H1 (cell line): ENCODE measurements at regions not wholly inside any gene's neighbourhood (a gene's known extent, or its start where the extent isn't known, plus 50 kb on each side); places are given as distances from the start of the nearest gene placed in this dataset.

Experiments
- CTCF ChIA-PET: fragments of 300-600 bp; sonication (Branson Sonifier 250); formaldehyde crosslinking; loops from one replicate; lab custom pipeline; 2021; ENCODE audit not compliant: partially characterized antibody; lab: Charles Lee
- POLR2A ChIA-PET: fragments of 300-600 bp; sonication (Branson Sonifier 250); formaldehyde crosslinking; loops from one replicate; lab custom pipeline; 2021; ENCODE audit warnings: inconsistent platforms; ENCODE audit not compliant: partially characterized antibody; lab: Charles Lee
- DNase-seq, 2 experiments: peaks; one replicate each; pipeline versions ENCODE4 v3.0.0 to v3.0.0-alpha.2; 2010 to 2022; ENCODE audit warnings: low spot score in 2 of 2, low read depth in 1 of 2, mixed read lengths in 1 of 2
- FAIRE-seq: peaks from 2 replicates; lab custom pipeline; 2011; peaks lifted over from hg19 to GRCh38; lab: Jason Lieb, UNC
- H2AFZ ChIP-seq: 2 replicates; pipeline ENCODE4 v1.8.1; 2012; ENCODE audit warnings: low read length, inconsistent platforms
- H2AK5ac ChIP-seq: 2 replicates; pipeline ENCODE4 v1.6.1; 2013; ENCODE audit warnings: low read depth, low read length
- H2BK120ac ChIP-seq: replicated peaks from 2 replicates; pipeline ENCODE3; 2013; ENCODE audit warnings: low read depth, low read length, inconsistent platforms
- H2BK12ac ChIP-seq: 2 replicates; pipeline ENCODE4 v1.6.1; 2013; ENCODE audit warnings: low read depth, low read length
- H2BK15ac ChIP-seq: 2 replicates; pipeline ENCODE4 v1.6.1; 2013; ENCODE audit warnings: low read length
- H2BK20ac ChIP-seq: 2 replicates; pipeline ENCODE4 v1.6.1; 2013; ENCODE audit warnings: low read length
- H2BK5ac ChIP-seq: 2 replicates; pipeline ENCODE4 v1.6.1; 2013; ENCODE audit warnings: low read depth, low read length
- H3K14ac ChIP-seq: 2 replicates; pipeline ENCODE4 v1.6.1; 2013; ENCODE audit warnings: inconsistent platforms; ENCODE audit not compliant: insufficient read length
- H3K18ac ChIP-seq: 2 replicates; pipeline ENCODE4 v1.6.1; 2013; ENCODE audit warnings: low read length; ENCODE audit errors: extremely low read depth
- H3K23ac ChIP-seq: 2 replicates; pipeline ENCODE4 v1.6.1; 2013; ENCODE audit warnings: inconsistent platforms; ENCODE audit not compliant: insufficient read length
- H3K23me2 ChIP-seq: 2 replicates; pipeline ENCODE4 v1.6.1; 2013; ENCODE audit warnings: low read depth, low read length
- H3K27ac ChIP-seq: 2 replicates; pipeline ENCODE4 v1.6.1; 2011; ENCODE audit warnings: low read depth, low read length, inconsistent platforms
- H3K27me3 ChIP-seq, 4 experiments: replicated peaks in 1 of 4; 1 replicate in 1 of 4; 2 replicates in 3 of 4; pipeline versions ENCODE4 v1.6.1 to v1.8.1; 2011 to 2013; ENCODE audit warnings: low read length in 3 of 4, mild to moderate bottlenecking in 3 of 4, inconsistent platforms in 2 of 4, mixed read lengths in 2 of 4, moderate library complexity in 1 of 4; ENCODE audit not compliant: control insufficient read depth in 3 of 4, insufficient read depth in 3 of 4; ENCODE audit errors: extremely low read depth in 1 of 4
- H3K36me3 ChIP-seq, 4 experiments: 2 replicates each; pipeline versions ENCODE4 v1.6.1 to v1.8.1; 2011 to 2013; ENCODE audit warnings: mild to moderate bottlenecking in 4 of 4, low read length in 3 of 4, moderate library complexity in 2 of 4, control low read depth in 1 of 4, inconsistent platforms in 1 of 4; ENCODE audit not compliant: insufficient read depth in 4 of 4, control insufficient read depth in 2 of 4
- H3K4ac ChIP-seq: replicated peaks from 2 replicates; pipeline ENCODE3; 2013; ENCODE audit warnings: low read length, low read depth, mixed read lengths, inconsistent platforms; ENCODE audit not compliant: insufficient read length
- H3K4me1 ChIP-seq, 4 experiments: replicated peaks in 1 of 4; 1 replicate in 1 of 4; 2 replicates in 3 of 4; pipeline versions ENCODE4 v1.6.1 to v1.8.1; 2011 to 2013; ENCODE audit warnings: low read length in 3 of 4, inconsistent platforms in 2 of 4, mixed read lengths in 1 of 4; ENCODE audit not compliant: insufficient read depth in 4 of 4, control insufficient read depth in 3 of 4
- H3K4me2 ChIP-seq, 2 experiments: 2 replicates each; pipeline versions ENCODE4 v1.6.1 to v1.8.1; 2011 to 2013; ENCODE audit warnings: low read depth in 2 of 2, low read length in 2 of 2, control low read depth in 1 of 2, inconsistent platforms in 1 of 2, mild to moderate bottlenecking in 1 of 2; ENCODE audit not compliant: insufficient read depth in 1 of 2
- H3K4me3 ChIP-seq, 4 experiments: fragments of 200-600, 300-600 bp in 1 of 4; sonication (generic), shearing (Covaris generic), sonication (Bioruptor Twin) in 1 of 4; 2 replicates each; pipeline versions ENCODE4 v1.5.1 to v1.8.1; 2011 to 2016; ENCODE audit warnings: low read length in 4 of 4, low read depth in 3 of 4, control low read depth in 2 of 4, inconsistent platforms in 2 of 4, mild to moderate bottlenecking in 2 of 4, mixed read lengths in 1 of 4, moderate library complexity in 1 of 4; ENCODE audit not compliant: insufficient read depth in 2 of 4; ENCODE audit errors: extremely low read depth in 1 of 4
- H3K56ac ChIP-seq: replicated peaks from 2 replicates; pipeline ENCODE3; 2013; ENCODE audit warnings: low read depth, mild to moderate bottlenecking, mixed read lengths, low read length, inconsistent platforms; ENCODE audit not compliant: insufficient read length
- H3K79me1 ChIP-seq: 2 replicates; pipeline ENCODE4 v1.6.1; 2013; ENCODE audit warnings: low read depth, low read length, control low read depth
- H3K79me2 ChIP-seq, 2 experiments: 2 replicates each; pipeline versions ENCODE4 v1.6.1 to v1.8.1; 2012 to 2013; ENCODE audit warnings: low read length in 2 of 2, mild to moderate bottlenecking in 2 of 2, inconsistent platforms in 1 of 2; ENCODE audit not compliant: insufficient read depth in 2 of 2, control insufficient read depth in 1 of 2
- H3K9ac ChIP-seq, 4 experiments: replicated peaks in 1 of 4; 1 replicate in 1 of 4; 2 replicates in 3 of 4; pipeline versions ENCODE4 v1.6.1 to v1.8.1; 2011 to 2013; ENCODE audit warnings: low read depth in 3 of 4, low read length in 3 of 4, control low read depth in 2 of 4, mild to moderate bottlenecking in 2 of 4, moderate library complexity in 2 of 4, inconsistent platforms in 1 of 4; ENCODE audit errors: extremely low read depth in 1 of 4
- H3K9me3 ChIP-seq, 2 experiments: 2 replicates each; pipeline versions ENCODE4 v1.6.1 to v1.8.1; 2012 to 2013; ENCODE audit warnings: mild to moderate bottlenecking in 2 of 2, moderate library complexity in 2 of 2, control low read depth in 1 of 2, inconsistent platforms in 1 of 2, low read depth in 1 of 2, low read length in 1 of 2, mixed read lengths in 1 of 2; ENCODE audit not compliant: insufficient read depth in 2 of 2
- H4K20me1 ChIP-seq, 2 experiments: replicated peaks in 1 of 2; 2 replicates each; pipeline versions ENCODE3 to v1.8.1; 2011 to 2013; ENCODE audit warnings: inconsistent platforms in 2 of 2, low read length in 2 of 2, mild to moderate bottlenecking in 1 of 2; ENCODE audit not compliant: insufficient read depth in 2 of 2, control insufficient read depth in 1 of 2
- H4K5ac ChIP-seq: 2 replicates; pipeline ENCODE4 v1.6.1; 2013; ENCODE audit warnings: low read length, low read depth, mixed read lengths, inconsistent platforms; ENCODE audit not compliant: insufficient read length
- H4K8ac ChIP-seq: 2 replicates; pipeline ENCODE4 v1.8.0; 2013; ENCODE audit warnings: mild to moderate bottlenecking, moderate library complexity, low read length, inconsistent platforms; ENCODE audit not compliant: insufficient read depth; ENCODE audit errors: extremely low read depth
- H4K91ac ChIP-seq: replicated peaks from 2 replicates; pipeline ENCODE3; 2013; ENCODE audit warnings: low read length, mixed read lengths, inconsistent platforms; ENCODE audit not compliant: insufficient read length
- CHD2 ChIP-seq: IDR thresholded peaks from 2 replicates; pipeline ENCODE4 v1.6.1; 2012; ENCODE audit warnings: low read length, improper control_type of control experiment
- POU5F1 ChIP-seq: IDR thresholded peaks from 2 replicates; pipeline ENCODE4 v1.6.1; 2011; ENCODE audit warnings: low read depth, mild to moderate bottlenecking, low read length, moderate library complexity
- SAP30 ChIP-seq: fragments of 300-600 bp; sonication (generic); IDR thresholded peaks from 2 replicates; pipeline ENCODE4 v1.7.1; 2012; ENCODE audit warnings: low read length, moderate library complexity, mild to moderate bottlenecking, inconsistent platforms; ENCODE audit not compliant: insufficient read depth, insufficient replicate concordance
- SIX5 ChIP-seq: IDR thresholded peaks from 2 replicates; pipeline ENCODE4 v1.6.1; 2011; ENCODE audit warnings: mild to moderate bottlenecking, low read depth, low read length
- SP2 ChIP-seq: IDR thresholded peaks from 2 replicates; pipeline ENCODE4 v1.6.1; 2012; ENCODE audit warnings: mild to moderate bottlenecking, low read length, inconsistent platforms
- ZNF274 ChIP-seq: IDR thresholded peaks from 2 replicates; pipeline ENCODE4 v1.7.0; 2012; ENCODE audit warnings: low read length, borderline replicate concordance; ENCODE audit errors: extremely low read depth
- WGBS, 2 experiments: shearing (Covaris generic) in 1 of 2; methylation state at CpG; one replicate each; pipeline versions ENCODE4 v1.1.6 to v1.1.7; 2013 to 2015; ENCODE audit warnings: low lambda C conversion rate in 2 of 2, mixed read lengths in 2 of 2, inconsistent platforms in 1 of 2, low coverage in 1 of 2, missing lambda C conversion rate in 1 of 2; ENCODE audit not compliant: insufficient replicate concordance in 2 of 2, insufficient coverage in 1 of 2, insufficient read length in 1 of 2; ENCODE audit errors: extremely low coverage in 1 of 2, missing lambda C conversion rate in 1 of 2; 5-methylcytosine and 5-hydroxymethylcytosine counted together
- TF ChIP-seq, protein P1 (sequence below), 3 experiments: IDR thresholded peaks; 1 replicate in 2 of 3; 2 replicates in 1 of 3; pipeline versions ENCODE4 v1.5.1 to v1.6.1; 2011; ENCODE audit warnings: low read length in 3 of 3, mild to moderate bottlenecking in 3 of 3, inconsistent platforms in 2 of 3, low read depth in 1 of 3, moderate library complexity in 1 of 3; ENCODE audit not compliant: insufficient read depth in 1 of 3; ENCODE audit errors: control extremely low read depth in 1 of 3

DNA sequence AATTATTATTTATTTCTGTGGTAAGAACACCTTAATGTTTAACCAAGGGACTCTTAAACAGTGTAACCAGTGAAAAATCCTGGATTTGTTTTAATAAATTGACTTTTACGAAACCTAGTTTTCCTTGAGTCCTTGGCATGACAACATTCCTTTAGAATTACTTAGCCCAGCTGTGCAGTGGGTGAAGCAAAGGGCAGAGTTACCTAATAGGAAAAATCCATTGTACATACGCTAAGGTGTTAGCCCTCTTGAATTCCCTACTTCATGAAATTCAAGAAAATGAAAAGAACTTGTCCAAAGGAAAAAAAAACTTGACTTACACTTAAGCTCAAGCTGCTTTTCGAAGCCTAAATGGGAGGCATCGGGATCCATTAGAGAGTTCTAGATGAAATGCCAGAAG is 852.0 kb upstream of the ADAMTS5 start:
- FAIRE-seq (no peak), DNase-seq (no peak)
- H4K20me1 ChIP-seq = no peaks in the 10 kb centered on the region
- H3K79me2 ChIP-seq = no peaks in the 10 kb centered on the region
- no peak overlapping the region for H2BK15ac ChIP-seq
- WGBS, 2 experiments = 93% methylated on average over 4 of the region's 4 CpGs; no CpG with 5 or more reads in 1 of the 2 experiments
- no peak overlapping the region for H3K56ac ChIP-seq
- H3K14ac ChIP-seq = no peak overlapping the region
- no peaks in the 10 kb centered on the region for H3K27me3 ChIP-seq
- H2AK5ac ChIP-seq = no peak overlapping the region
- no peak overlapping the region for H3K4me2 ChIP-seq
- no peak overlapping the region for H4K8ac ChIP-seq
- H2AFZ ChIP-seq = no peak overlapping the region
- H4K5ac ChIP-seq = no peak overlapping the region
- no peaks in the 10 kb centered on the region for H3K79me1 ChIP-seq
- H3K9me3 ChIP-seq = no peaks in the 10 kb centered on the region
- no peak overlapping the region for H3K18ac ChIP-seq
- no peak overlapping the region for H2BK120ac ChIP-seq
- no peak overlapping the region for H3K23ac ChIP-seq
- no peak overlapping the region for H2BK20ac ChIP-seq
- no peak overlapping the region for H3K27ac ChIP-seq
- H3K9ac ChIP-seq = no peak overlapping the region
- CTCF ChIA-PET = no interaction called here
- H2BK12ac ChIP-seq = no peak overlapping the region
- no peaks in the 10 kb centered on the region for H3K4me1 ChIP-seq
- POLR2A ChIA-PET = no interaction called here
- no peak overlapping the region for H3K4me3 ChIP-seq
- H3K4ac ChIP-seq = no peak overlapping the region
- H2BK5ac ChIP-seq = no peak overlapping the region
- H3K23me2 ChIP-seq = no peaks in the 10 kb centered on the region; the same call in 1 of the 2 replicates
- no peak overlapping the region for H4K91ac ChIP-seq
- no peaks in the 10 kb centered on the region for H3K36me3 ChIP-seq
- no peak for TF ChIP-seq SIX5
- no peak for TF ChIP-seq SAP30
- TF ChIP-seq SP2 = no peak
- TF ChIP-seq POU5F1 = no peak
- TF ChIP-seq, protein P1, sequence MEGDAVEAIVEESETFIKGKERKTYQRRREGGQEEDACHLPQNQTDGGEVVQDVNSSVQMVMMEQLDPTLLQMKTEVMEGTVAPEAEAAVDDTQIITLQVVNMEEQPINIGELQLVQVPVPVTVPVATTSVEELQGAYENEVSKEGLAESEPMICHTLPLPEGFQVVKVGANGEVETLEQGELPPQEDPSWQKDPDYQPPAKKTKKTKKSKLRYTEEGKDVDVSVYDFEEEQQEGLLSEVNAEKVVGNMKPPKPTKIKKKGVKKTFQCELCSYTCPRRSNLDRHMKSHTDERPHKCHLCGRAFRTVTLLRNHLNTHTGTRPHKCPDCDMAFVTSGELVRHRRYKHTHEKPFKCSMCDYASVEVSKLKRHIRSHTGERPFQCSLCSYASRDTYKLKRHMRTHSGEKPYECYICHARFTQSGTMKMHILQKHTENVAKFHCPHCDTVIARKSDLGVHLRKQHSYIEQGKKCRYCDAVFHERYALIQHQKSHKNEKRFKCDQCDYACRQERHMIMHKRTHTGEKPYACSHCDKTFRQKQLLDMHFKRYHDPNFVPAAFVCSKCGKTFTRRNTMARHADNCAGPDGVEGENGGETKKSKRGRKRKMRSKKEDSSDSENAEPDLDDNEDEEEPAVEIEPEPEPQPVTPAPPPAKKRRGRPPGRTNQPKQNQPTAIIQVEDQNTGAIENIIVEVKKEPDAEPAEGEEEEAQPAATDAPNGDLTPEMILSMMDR (IDR thresholded peaks at IDR 0.05; ENCODE audit: control extremely low read depth in 1 of 3, insufficient read depth in 1 of 3, low read depth in 1 of 3, low read length in 3 of 3) = no peak
- no peak for TF ChIP-seq ZNF274
- TF ChIP-seq CHD2 = no peak
